Peyer's patch (tissue), 4 donors: ENCODE measurements at regions not wholly inside any gene's neighbourhood (a gene's known extent, or its start where the extent isn't known, plus 50 kb on each side); places are given as distances from the start of the nearest gene placed in this dataset.

Experiments used
- POLR2A ChIP-seq, 2 donors: fragments of 450-650 bp; IDR thresholded peaks; one replicate each; pipeline ENCODE4 v1.5.1; 2017; ENCODE audit warnings: antibody characterized with exemption in 2 of 2, mild to moderate bottlenecking in 2 of 2, moderate library complexity in 2 of 2
- TF ChIP-seq, protein P1 (sequence below), 6 experiments: fragments of 450-650 bp in 4 of 6; fragments of 200-600 bp in 2 of 6; sonication (generic) in 1 of 6; IDR thresholded peaks; one replicate each; pipeline ENCODE4 v1.5.1; 2017 to 2019; ENCODE audit warnings: antibody characterized with exemption in 6 of 6, mild to moderate bottlenecking in 3 of 6, moderate library complexity in 1 of 6

DNA sequence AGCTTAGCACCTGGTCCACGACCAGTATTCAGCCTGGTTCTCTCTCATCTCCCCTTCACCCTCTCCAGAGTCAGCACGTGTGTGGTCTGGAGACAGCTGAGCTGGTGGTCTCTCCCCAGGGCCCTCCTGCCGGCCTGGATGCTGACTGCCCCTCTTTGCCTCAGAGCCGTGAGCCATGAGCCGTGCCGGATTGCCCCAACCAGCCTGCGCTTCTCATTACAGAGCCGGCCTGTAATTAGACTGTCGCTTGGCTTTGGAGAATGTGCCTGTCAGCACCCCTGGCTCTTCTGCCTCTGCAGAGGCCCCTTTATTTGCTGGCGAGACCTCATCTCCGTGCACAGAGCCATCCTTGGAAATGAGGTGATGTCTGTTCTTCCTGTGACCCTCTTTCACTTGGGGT, 118.7 kb upstream of the BOD1 start:
- no peak for TF ChIP-seq POLR2A (IDR thresholded peaks at IDR 0.05)
- TF ChIP-seq, protein P1, sequence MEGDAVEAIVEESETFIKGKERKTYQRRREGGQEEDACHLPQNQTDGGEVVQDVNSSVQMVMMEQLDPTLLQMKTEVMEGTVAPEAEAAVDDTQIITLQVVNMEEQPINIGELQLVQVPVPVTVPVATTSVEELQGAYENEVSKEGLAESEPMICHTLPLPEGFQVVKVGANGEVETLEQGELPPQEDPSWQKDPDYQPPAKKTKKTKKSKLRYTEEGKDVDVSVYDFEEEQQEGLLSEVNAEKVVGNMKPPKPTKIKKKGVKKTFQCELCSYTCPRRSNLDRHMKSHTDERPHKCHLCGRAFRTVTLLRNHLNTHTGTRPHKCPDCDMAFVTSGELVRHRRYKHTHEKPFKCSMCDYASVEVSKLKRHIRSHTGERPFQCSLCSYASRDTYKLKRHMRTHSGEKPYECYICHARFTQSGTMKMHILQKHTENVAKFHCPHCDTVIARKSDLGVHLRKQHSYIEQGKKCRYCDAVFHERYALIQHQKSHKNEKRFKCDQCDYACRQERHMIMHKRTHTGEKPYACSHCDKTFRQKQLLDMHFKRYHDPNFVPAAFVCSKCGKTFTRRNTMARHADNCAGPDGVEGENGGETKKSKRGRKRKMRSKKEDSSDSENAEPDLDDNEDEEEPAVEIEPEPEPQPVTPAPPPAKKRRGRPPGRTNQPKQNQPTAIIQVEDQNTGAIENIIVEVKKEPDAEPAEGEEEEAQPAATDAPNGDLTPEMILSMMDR (IDR thresholded peaks at IDR 0.05): no peak
